HFFc6 (cell line): ENCODE measurements at regions not wholly inside any gene's neighbourhood (a gene's known extent, or its start where the extent isn't known, plus 50 kb on each side); places are given as distances from the start of the nearest gene placed in this dataset.

Experiments
- DNase-seq: peaks from one replicate; pipeline ENCODE4 v3.0.0-alpha.2; 2018
- H3K27ac Mint-ChIP-seq: 2 replicates; pipeline ENCODE4 v1.8.0; 2020; ENCODE audit warnings: mild to moderate bottlenecking, mixed read lengths
- H3K27me3 Mint-ChIP-seq: 2 replicates; pipeline ENCODE4 v1.8.0; 2021; ENCODE audit warnings: mild to moderate bottlenecking, moderate library complexity, mixed read lengths; ENCODE audit not compliant: insufficient read depth
- H3K36me3 Mint-ChIP-seq: 2 replicates; pipeline ENCODE4 v1.8.0; 2021; ENCODE audit warnings: low read depth, mixed read lengths
- H3K4me1 Mint-ChIP-seq: 2 replicates; pipeline ENCODE4 v1.8.0; 2020; ENCODE audit warnings: low read depth, mixed read lengths
- H3K4me3 Mint-ChIP-seq: 2 replicates; pipeline ENCODE4 v1.8.0; 2020; ENCODE audit warnings: mild to moderate bottlenecking, moderate library complexity, mixed read lengths
- H3K9me3 Mint-ChIP-seq: 2 replicates; pipeline ENCODE4 v1.8.0; 2020; ENCODE audit warnings: mild to moderate bottlenecking, mixed read lengths
- TF ChIP-seq, protein P1 (sequence below): fragments of 200-600 bp; sonication (generic); IDR thresholded peaks from 2 replicates; pipeline ENCODE4 v1.5.0; 2021; ENCODE audit warnings: antibody characterized with exemption, mild to moderate bottlenecking

DNA sequence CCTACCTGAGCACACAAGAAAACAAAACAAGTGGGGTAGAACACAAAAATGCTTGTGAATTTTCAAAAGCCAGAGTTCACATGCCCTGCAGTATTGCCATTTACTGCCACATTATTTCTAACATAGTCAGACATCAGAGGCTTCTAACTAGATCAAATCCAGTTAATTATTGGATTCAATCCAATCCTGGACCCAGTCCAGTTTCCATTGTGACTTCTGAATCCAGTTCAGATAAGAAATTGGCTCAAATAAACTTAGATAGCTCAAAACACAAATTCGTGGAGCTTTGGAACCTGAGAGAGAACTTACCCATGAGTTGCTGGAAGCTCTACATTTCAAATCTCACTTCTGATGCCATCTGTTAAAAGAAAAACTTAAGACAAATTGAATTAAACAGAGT, 85.2 kb upstream of the ANKEF1 start:
- no peak overlapping the region for H3K27ac Mint-ChIP-seq

DNA sequence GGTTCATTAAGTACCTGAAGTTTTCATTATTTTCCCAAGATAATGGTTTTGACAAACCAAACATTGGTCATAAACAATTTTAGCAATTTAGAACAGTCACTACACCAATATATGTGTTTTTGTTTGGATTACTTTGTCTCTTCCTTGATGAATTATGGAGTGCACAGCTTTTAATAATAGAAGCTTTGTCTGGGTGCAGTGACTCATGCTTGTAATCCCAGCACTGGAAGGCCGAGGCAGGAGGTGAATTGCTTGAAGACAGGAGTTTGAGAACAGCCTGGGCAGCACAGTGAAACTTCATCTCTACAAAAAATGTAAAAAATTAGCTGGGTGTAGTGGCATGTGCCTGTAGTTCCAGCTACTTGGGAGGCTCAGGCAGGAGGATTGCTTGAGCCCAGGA, 89.4 kb upstream of the ANKEF1 start:
- no peaks in the 10 kb centered on the region for H3K4me1 Mint-ChIP-seq

More for the DNA sequence above, 85.2 kb upstream of the ANKEF1 start:
- TF ChIP-seq, protein P1, sequence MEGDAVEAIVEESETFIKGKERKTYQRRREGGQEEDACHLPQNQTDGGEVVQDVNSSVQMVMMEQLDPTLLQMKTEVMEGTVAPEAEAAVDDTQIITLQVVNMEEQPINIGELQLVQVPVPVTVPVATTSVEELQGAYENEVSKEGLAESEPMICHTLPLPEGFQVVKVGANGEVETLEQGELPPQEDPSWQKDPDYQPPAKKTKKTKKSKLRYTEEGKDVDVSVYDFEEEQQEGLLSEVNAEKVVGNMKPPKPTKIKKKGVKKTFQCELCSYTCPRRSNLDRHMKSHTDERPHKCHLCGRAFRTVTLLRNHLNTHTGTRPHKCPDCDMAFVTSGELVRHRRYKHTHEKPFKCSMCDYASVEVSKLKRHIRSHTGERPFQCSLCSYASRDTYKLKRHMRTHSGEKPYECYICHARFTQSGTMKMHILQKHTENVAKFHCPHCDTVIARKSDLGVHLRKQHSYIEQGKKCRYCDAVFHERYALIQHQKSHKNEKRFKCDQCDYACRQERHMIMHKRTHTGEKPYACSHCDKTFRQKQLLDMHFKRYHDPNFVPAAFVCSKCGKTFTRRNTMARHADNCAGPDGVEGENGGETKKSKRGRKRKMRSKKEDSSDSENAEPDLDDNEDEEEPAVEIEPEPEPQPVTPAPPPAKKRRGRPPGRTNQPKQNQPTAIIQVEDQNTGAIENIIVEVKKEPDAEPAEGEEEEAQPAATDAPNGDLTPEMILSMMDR = no peak
- DNase-seq = no peak
- H3K36me3 Mint-ChIP-seq = no peaks in the 10 kb centered on the region
- no peaks in the 10 kb centered on the region; the same call in 1 of the 2 replicates for H3K9me3 Mint-ChIP-seq
- H3K27me3 Mint-ChIP-seq = no peaks in the 10 kb centered on the region
- no peak overlapping the region for H3K4me3 Mint-ChIP-seq
- no peaks in the 10 kb centered on the region for H3K4me1 Mint-ChIP-seq

DNA sequence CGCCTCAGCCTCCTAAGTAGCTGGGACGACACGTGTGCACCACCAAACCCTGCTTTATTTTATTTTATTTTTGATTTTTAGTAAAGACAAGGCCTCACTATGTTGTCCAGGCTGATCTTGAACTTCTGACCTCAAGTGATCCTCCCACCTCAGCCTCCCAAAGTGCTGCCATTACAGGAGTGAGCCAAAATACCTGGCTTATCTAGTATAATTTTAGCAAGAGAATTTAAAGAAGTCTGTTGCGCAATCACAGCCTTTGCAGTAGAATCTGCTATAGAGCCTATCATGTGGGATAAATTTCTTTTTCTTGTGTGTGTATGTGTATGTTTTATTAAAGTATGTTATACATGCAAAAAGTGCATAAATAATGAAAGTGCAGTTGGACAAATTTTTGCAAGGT, 92.1 kb upstream of the ANKEF1 start:
- Mint-ChIP-seq H3K27me3 (no peaks in the 10 kb centered on the region; the same call in 1 of the 2 replicates), H3K9me3 (peaks cover 10% of the 10 kb centered on the region), H3K4me1 (no peaks in the 10 kb centered on the region), H3K36me3 (no peaks in the 10 kb centered on the region), H3K27ac (no peak overlapping the region), H3K4me3 (no peak overlapping the region)
- DNase-seq = no peak
- TF ChIP-seq, protein P1 = no peak

More for the DNA sequence above, 89.4 kb upstream of the ANKEF1 start:
- Mint-ChIP-seq H3K36me3 (no peaks in the 10 kb centered on the region), H3K4me3 (no peak overlapping the region), H3K9me3 (no peaks in the 10 kb centered on the region; the same call in 1 of the 2 replicates), H3K27ac (no peak overlapping the region), H3K27me3 (no peaks in the 10 kb centered on the region; the same call in 1 of the 2 replicates)
- TF ChIP-seq, protein P1 = no peak
- no peak for DNase-seq

DNA sequence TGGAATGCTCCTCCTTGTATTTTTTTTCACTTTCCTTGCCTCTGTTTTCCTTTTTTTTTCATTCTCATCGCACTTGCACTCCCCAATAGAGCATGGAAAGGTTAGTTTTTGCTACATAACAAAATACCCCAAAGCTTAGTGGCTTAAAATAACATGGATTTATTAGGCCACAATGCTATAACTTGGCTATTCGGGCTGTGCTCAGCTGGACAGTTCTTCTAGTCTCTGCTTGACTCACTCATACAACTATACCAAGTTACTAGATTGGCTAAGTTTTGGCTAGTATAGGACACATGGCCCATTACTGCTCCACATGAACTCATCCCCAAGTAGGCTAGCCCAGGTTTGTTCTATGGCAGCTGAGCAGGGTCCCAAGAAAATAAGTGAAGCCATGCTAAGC, 94.5 kb upstream of the ANKEF1 start:
- no peaks in the 10 kb centered on the region; the same call in 1 of the 2 replicates for H3K27me3 Mint-ChIP-seq
- no peaks in the 10 kb centered on the region for H3K36me3 Mint-ChIP-seq
- peaks cover 31% of the 10 kb centered on the region for H3K9me3 Mint-ChIP-seq
- TF ChIP-seq, protein P1 = no peak
- H3K4me3 Mint-ChIP-seq = no peak overlapping the region
- H3K27ac Mint-ChIP-seq = no peak overlapping the region
- no peak for DNase-seq
- H3K4me1 Mint-ChIP-seq = no peaks in the 10 kb centered on the region

DNA sequence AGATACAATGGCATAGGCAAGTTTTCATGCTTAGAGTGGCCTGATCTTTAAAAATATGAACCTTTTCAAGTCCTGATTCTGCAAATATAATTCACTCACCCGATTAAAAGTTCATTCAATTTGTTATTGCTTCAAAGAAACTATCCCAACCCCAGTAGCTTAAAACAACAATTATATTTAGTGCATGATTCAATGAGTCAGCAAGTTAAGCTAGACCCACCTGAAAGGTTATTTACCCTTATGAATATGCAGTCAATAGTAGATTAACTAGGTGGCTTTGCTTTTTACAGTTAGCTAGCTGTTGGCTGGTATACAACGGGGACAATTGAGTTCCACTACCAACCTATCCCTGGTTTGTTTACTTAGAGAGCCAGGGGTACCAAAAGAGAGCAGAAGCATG, 95.6 kb upstream of the ANKEF1 start:
- H3K36me3 Mint-ChIP-seq = no peaks in the 10 kb centered on the region
- TF ChIP-seq, protein P1 = no peak
- H3K9me3 Mint-ChIP-seq = peaks cover 39% of the 10 kb centered on the region
- H3K27me3 Mint-ChIP-seq = no peaks in the 10 kb centered on the region; the same call in 1 of the 2 replicates
- H3K27ac Mint-ChIP-seq = no peak overlapping the region
- no peak overlapping the region for H3K4me3 Mint-ChIP-seq
- DNase-seq = no peak
- H3K4me1 Mint-ChIP-seq = no peaks in the 10 kb centered on the region

DNA sequence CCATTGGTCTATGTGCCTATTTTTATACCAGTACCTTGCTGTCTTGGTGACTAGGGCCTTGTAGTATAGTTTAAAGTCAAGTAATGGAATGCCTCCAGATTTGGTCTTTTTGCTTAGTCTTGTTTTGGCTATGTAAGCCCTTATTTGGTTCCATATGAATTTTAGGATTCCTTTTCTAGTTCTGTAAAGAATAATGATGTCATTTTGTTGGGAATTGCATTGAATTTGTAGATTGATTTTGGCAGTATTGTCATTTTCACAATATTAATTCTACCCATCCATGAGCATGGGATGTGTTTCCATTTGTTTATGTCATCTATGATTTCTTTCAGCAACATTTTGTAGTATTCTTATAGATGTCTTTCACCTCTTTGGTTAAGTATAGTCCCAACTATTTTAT, 96.4 kb upstream of the PAK5 start:
- Mint-ChIP-seq H3K4me3 (no peak overlapping the region), H3K36me3 (no peaks in the 10 kb centered on the region), H3K27me3 (no peaks in the 10 kb centered on the region), H3K4me1 (no peaks in the 10 kb centered on the region), H3K27ac (no peak overlapping the region), H3K9me3 (peaks cover 41% of the 10 kb centered on the region)
- DNase-seq = no peak
- TF ChIP-seq, protein P1 = no peak
